Activated CD8-positive, alpha-beta memory T cell treated with anti-CD3 and anti-CD28 coated beads, Interleukin-2, amount 50 U/mL, for 1 hour (primary cell): ENCODE measurements at regions not wholly inside any gene's neighbourhood (a gene's known extent, or its start where the extent isn't known, plus 50 kb on each side); places are given as distances from the start of the nearest gene placed in this dataset.

Experiments
- DNase-seq: peaks from one replicate; pipeline ENCODE4 v3.0.0-alpha.2; 2020; ENCODE audit errors: extremely low read depth

DNA sequence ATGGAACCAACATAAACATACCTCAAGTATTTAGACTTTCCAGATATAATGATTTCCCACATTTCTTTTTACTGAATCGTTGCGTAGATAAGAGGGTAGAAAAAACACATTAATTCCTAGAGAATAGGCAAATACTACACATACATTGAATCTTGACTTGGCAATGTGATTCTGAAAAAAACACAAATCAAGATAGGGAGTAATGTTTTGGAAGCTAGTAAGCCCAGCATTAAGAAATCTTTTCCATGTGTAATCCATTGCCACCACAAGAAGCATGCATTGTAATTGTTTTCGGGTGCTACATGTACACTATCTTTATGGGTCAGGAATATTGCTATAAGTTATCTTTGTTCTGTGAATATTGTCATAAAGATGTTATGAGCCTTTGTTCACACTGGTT is 269.8 kb upstream of the PDGFD start:
- no peak for DNase-seq

GRCh38 chr11:104432981-104433380 is 269.0 kb upstream of the PDGFD start:
- DNase-seq, result no peak

GRCh38 chr11:104432526-104432925 is 268.6 kb upstream of the PDGFD start:
- DNase-seq, result no peak

GRCh38 chr11:104422324-104422944 is 258.5 kb upstream of the PDGFD start:
- no peak for DNase-seq

- no peak for DNase-seq
Measured at GRCh38 chr11:104410336-104410735, 246.4 kb upstream of the PDGFD start.

DNA sequence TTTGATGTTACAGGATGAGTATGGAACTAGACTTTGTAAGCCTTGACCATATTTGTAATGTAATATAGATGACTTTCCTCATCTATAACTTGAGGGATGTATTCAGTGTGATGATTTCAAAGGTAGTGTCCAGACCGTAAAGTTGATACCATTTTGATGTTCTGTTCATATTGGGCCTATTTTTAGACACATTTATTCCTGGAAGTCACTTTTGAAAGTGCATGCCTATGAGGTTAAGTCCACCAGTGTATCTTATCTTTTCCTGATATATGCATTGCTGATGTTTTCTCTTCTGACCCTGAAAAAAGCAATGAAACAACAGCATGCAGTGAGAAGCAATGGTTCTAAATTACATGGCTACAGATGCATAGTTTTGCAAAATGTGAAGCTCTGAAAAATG is 244.7 kb upstream of the PDGFD start:
- no peak for DNase-seq

DNA sequence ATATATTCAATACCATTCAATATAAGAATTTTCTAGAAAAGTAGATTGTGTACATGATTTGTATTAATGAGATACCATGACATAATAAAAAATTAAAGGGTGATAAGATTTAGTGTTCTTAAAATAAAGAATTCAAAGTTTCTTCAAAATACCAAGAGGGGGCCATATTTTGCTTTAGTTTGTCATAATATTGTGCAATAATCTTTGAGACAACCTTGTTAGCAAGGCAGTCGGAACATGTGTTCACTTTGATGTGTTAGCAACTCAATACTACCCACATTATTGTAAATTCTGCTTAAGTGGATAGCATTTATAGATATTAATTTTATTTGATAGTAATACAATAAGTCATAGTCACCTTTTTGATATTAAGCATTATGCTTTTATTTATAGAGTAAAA is 241.3 kb upstream of the PDGFD start:
- DNase-seq, result no peak

GRCh38 chr11:104404231-104405175 is 240.6 kb upstream of the PDGFD start:
- DNase-seq, result no peak

DNA sequence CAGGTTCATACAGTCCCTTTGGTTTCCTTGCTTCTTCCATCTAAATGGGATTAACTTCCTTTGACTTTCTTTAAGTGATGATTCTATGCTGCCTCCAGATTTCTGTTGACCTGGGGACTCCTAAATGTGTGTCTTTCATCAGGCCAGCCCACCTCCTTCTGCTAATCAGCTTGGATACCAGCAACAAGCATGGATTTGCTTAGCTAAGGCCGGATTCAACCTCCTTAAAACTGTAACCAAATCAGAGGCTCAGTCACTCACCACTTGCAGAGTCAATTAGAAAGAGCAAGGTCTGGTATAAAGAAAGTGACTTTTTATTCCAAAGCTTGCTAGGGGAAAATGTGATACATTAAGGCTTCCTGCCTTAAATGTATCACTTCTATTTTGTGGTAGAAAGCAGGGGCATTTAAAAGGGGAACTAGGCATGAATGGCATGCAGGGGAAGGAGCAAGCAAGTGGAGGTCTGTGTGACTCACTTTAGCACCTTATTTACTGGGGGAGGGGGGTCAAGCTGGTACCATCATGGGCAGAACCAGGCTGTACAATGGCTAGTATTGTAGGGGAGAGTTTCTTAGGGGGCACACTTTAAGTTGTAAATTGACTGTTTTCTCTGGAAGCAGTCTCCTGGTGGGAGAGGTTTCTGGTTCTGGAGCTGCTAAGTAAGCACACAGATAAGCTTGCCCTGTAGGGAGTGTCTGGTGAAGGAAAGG is 239.0 kb upstream of the PDGFD start:
- no peak for DNase-seq

DNA sequence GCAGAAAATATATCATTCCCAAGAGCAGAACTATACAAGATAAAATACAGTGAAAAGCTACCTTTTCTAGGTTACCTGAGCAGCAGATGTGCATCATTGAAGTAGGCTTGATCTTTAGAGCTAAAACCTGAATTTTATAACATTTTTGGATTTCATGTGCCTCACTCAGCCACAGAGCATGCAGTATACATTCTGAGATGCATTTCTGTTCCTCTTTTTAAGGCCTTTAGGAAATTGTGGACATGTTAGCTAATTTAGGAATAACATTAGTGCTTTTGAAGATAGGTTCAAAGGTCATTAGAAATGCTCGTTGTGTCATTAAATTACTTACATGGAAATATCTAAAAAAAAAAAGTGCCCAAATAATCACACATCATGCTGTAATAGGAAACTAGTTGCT is 230.6 kb upstream of the PDGFD start:
- no peak for DNase-seq

DNA sequence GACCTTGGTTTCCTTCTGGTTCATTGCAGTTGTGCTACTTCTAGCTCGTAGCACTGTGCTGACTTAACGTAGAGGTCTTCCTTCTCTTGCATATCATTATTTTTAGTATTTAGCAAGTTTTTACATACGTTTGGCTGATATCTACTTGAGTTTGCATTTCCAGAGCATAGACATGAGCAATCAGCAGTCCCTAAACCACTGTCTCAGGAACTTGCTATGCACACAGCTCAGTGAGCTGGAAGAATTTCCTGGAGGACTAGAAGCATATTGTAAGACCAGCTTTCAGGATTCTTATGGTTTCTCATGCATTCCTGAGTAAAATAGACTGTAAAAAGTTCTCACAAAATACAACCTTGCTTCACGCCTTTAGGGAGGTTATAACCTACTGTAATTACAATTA is 226.7 kb upstream of the PDGFD start:
- DNase-seq, result no peak

- no peak for DNase-seq
Measured at GRCh38 chr11:104385884-104386283, 221.9 kb upstream of the PDGFD start.

DNA sequence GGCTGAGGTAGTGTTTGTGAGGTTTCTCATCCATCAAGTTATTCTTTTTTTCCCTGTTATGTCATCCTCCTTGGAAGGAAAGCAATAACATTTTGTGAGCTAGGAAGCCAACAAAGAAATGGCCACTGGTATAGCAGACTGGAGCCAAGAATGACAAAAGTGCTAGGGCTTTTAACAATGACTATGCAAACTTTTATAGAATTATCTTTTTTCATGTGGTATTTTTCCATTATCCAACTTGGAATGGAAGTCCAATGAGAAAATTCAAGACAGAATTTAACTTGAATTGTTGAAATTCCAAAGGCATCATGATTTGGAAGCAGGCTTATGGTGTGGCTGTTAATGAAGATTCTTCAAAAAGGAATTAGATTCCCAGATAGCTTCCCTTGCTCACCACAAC is 216.4 kb upstream of the PDGFD start:
- DNase-seq, result no peak

GRCh38 chr11:104372111-104372510 is 208.2 kb upstream of the PDGFD start:
- DNase-seq, result no peak

DNA sequence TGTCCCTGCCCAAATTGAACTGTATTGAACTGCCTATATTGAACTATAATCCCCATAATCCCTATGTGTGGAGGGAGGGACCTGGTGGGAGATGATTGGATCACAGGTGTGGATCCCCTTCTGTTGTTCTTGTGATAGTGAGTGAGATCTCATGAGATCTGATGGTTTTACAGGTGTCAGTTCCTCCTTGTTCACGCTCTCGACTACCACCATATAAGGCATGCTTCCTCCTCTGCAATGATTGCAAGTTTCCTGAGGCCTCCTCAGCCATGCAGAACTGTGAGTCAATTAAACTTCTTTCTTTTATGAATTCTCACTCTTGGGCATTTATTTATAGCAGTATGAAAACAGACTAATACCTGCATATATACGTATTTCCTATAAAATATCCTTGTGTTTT is 206.5 kb upstream of the PDGFD start:
- DNase-seq, result no peak

DNA sequence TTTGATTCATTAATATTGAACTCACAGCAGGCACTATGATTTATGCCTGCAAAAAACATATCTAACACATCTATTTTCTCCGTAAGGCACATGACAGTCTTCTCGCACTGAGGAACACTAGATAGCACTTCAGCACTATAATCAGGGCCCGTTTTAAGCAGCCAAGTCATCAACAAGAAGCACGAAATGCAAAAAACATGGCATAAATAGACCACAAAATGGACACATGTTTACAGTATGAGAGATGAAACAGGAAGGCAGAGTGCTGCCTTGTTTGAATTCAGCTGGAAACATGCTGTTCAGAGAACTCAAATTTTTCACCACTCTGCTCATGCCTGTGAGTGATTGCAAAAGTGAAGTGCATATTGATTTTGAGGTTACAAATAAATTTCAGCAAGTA is 205.8 kb upstream of the PDGFD start:
- DNase-seq, result no peak

GRCh38 chr11:104366321-104366734 is 202.4 kb upstream of the PDGFD start:
- DNase-seq, result no peak

DNA sequence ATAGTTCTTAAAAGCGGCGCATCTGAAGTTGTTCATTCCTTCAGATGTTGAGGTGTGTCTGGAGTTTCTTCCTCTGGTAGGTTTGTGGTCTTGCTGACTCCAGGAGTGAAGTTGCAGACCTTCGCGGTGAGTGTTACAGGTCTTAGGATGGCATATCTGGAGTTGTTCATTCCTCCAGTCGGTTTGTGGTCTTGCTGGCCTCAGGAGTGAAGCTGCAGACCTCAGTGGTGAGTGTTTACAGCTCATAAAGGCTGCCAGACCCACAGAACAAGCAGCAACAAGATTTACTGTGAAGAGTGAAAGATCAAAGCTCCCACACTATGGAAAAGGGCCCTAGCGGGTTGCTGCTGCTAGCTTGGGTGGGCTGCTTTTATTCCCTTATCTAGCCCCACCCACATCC is 201.7 kb upstream of the PDGFD start:
- no peak for DNase-seq

- no peak for DNase-seq
Measured at GRCh38 chr11:104361975-104362374, 198.0 kb upstream of the PDGFD start.

DNA sequence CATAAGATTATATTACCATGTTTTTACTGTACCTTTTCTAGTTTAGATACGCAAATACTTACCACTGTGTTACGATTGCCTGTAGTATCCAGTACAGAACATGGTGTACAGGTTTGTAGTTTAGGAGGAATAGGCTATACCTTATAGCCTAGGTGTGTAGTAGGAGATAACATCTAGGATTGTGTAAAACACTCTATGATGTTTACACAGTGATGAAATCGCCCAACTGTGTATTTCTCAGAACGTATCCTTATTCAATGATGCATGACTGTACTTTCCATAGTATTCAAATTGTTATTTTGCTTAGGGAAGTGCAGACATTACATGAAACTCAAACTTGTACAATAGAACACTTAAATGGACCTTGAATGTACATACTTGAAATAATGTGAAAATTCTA is 188.1 kb upstream of the PDGFD start:
- no peak for DNase-seq

DNA sequence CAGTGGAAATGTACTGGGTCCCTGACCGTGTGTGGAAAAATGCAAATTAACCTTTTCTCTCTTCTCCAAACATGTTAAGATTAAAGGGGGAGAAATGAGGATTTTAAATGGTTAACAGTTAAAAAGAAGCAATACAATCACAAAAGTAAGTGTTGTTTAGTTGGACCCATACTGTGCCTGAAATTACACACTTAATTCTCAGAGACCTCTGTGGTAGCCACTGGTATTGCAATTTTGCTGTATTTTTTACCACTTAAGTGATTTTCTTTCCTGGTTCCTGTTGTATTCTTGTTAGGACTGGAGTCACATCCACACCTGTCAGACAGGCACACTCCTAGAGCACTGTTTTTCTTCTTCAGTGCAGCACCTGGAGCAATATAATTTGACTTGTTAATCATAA is 179.6 kb upstream of the PDGFD start:
- no peak for DNase-seq

DNA sequence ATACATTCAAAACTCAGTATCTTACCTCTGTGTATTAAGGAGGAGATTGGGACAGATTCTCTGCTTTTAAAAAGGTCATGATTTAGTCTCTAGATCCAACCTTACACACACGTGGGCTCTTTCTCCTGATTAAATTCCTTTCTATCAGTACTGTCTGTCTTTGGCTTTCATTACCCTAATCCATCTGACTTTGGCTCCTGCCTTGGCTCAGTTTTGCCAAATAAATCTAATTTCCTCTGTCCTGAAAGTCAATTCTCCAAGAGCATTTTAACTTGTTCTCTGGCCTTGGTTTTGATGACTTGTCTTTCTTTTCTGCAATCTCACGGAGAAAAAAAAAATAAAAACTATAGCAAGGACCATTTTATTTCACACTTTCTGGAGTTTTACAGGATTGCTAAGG is 176.6 kb upstream of the PDGFD start:
- DNase-seq, result no peak

DNA sequence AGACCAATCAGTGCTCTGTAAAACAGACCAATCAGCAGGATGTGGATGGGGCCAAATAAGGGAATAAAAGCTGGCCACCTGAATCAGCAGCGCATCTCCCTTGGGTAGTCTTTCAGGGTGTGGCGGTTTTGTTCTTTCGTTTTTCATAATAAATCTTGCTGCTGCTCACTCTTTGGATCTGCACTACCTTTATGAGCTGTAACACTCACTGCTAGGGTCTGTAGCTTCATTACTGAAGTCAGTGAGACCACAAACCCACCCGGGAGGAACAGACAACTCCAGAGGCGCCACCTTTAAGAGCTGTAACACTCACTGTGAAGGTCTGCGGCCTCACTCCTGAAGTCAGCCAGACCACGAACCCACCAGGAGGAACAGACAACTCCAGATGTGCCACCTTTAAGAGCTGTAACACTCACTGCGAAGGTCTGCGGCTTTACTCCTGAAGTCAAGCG is 175.5 kb upstream of the PDGFD start:
- DNase-seq, result no peak
